Brain microvascular endothelial cell (primary cell): ENCODE measurements at regions not wholly inside any gene's neighbourhood (a gene's known extent, or its start where the extent isn't known, plus 50 kb on each side); places are given as distances from the start of the nearest gene placed in this dataset.

ENCODE experiments used
- DNase-seq: peaks from one replicate; pipeline ENCODE4 v3.0.0-alpha.2; 2020
- H3K27ac ChIP-seq: fragments of 250-450 bp; sonication (Bioruptor Pico); 2 replicates; pipeline ENCODE4 v1.5.1; 2020; ENCODE audit warnings: mild to moderate bottlenecking, moderate library complexity
- H3K27me3 ChIP-seq: fragments of 250-450 bp; sonication (Bioruptor Pico); replicated peaks from 2 replicates; pipeline ENCODE4 v1.5.1; 2020; ENCODE audit warnings: mild to moderate bottlenecking
- H3K36me3 ChIP-seq: fragments of 250-450 bp; sonication (Bioruptor Pico); replicated peaks from 2 replicates; pipeline ENCODE4 v1.5.1; 2020; ENCODE audit warnings: mild to moderate bottlenecking
- H3K4me3 ChIP-seq: 2 replicates; pipeline ENCODE4 v1.5.1; 2011; ENCODE audit warnings: low read depth, mild to moderate bottlenecking, control low read depth, low read length, moderate library complexity
- CTCF ChIP-seq: IDR thresholded peaks from 2 replicates; pipeline ENCODE4 v1.5.1; 2011; ENCODE audit warnings: low read depth, mild to moderate bottlenecking, moderate library complexity, low read length, control low read depth, inconsistent platforms; ENCODE audit errors: missing control alignments
- in situ Hi-C: cut with HindIII; loops from 2 replicates; pipeline ENCODE4 v1.10.0; 2017; ENCODE audit warnings: low sequenced_read_pairs, low pct_ligation_motif_present

GRCh38 chr9:135251996-135252760, 164.7 kb downstream of the OLFM1 start:
- Histone ChIP-seq H3K27ac (no peak overlapping the region), H3K27me3 (no peaks in the 10 kb centered on the region), H3K4me3 (no peak overlapping the region), H3K36me3 (no peaks in the 10 kb centered on the region)
- TF ChIP-seq CTCF: no peak
- in situ Hi-C loops: no loop called here
- no peak for DNase-seq

- no peak overlapping the region for H3K4me3 ChIP-seq
- no peak for TF ChIP-seq CTCF
- in situ Hi-C loops: no loop called here
- DNase-seq: no peak
- H3K27ac ChIP-seq: no peak overlapping the region
- H3K36me3 ChIP-seq: no peaks in the 10 kb centered on the region
- H3K27me3 ChIP-seq: no peaks in the 10 kb centered on the region
Observed at GRCh38 chr9:135252980-135253304, 165.5 kb downstream of the OLFM1 start.

GRCh38 chr9:135253305-135254004, 166.0 kb downstream of the OLFM1 start:
- no peaks in the 10 kb centered on the region for H3K27me3 ChIP-seq
- H3K27ac ChIP-seq: no peak overlapping the region
- in situ Hi-C loops: no loop called here
- DNase-seq: no peak
- H3K36me3 ChIP-seq: no peaks in the 10 kb centered on the region
- TF ChIP-seq CTCF: no peak
- H3K4me3 ChIP-seq: no peak overlapping the region

GRCh38 chr9:135254176-135255032, 166.9 kb downstream of the OLFM1 start:
- DNase-seq: no peak
- no peaks in the 10 kb centered on the region for H3K27me3 ChIP-seq
- TF ChIP-seq CTCF: no peak
- H3K27ac ChIP-seq: no peak overlapping the region
- H3K4me3 ChIP-seq: no peak overlapping the region
- in situ Hi-C loops: no loop called here
- H3K36me3 ChIP-seq: no peaks in the 10 kb centered on the region

- in situ Hi-C loops: no loop called here
- Histone ChIP-seq H3K4me3 (no peak overlapping the region), H3K27me3 (no peaks in the 10 kb centered on the region), H3K27ac (no peak overlapping the region), H3K36me3 (no peaks in the 10 kb centered on the region)
- DNase-seq: no peak
- TF ChIP-seq CTCF: no peak
Observed at GRCh38 chr9:135255033-135255840, 167.8 kb downstream of the OLFM1 start.
